T-helper 2 cell treated with Interferon-gamma antibody and Interleukin-4, amounts not matched to agents 5 μg/mL and 100 μg/mL, for 36 hours (primary cell): ENCODE measurements at regions not wholly inside any gene's neighbourhood (a gene's known extent, or its start where the extent isn't known, plus 50 kb on each side); places are given as distances from the start of the nearest gene placed in this dataset.
A peak's percentile ranks its signal among the peaks of the same experiment; 100 is the strongest.

Experiments used
- DNase-seq: peaks from one replicate; pipeline ENCODE4 v3.0.0; 2021; ENCODE audit warnings: low spot score
- H3K27ac Mint-ChIP-seq: one replicate; pipeline ENCODE4 v1.8.0; 2021; ENCODE audit warnings: mild to moderate bottlenecking, mixed read lengths
- H3K27me3 Mint-ChIP-seq: one replicate; pipeline ENCODE4 v1.8.0; 2021; ENCODE audit warnings: low read depth, mixed read lengths
- H3K36me3 Mint-ChIP-seq: one replicate; pipeline ENCODE4 v1.8.0; 2021; ENCODE audit warnings: low read depth, mixed read lengths
- H3K4me1 Mint-ChIP-seq: one replicate; pipeline ENCODE4 v1.8.0; 2021; ENCODE audit warnings: low read depth, mixed read lengths
- H3K4me3 Mint-ChIP-seq: one replicate; pipeline ENCODE4 v1.8.0; 2022; ENCODE audit warnings: mild to moderate bottlenecking, moderate library complexity, mixed read lengths
- H3K9me3 Mint-ChIP-seq: one replicate; pipeline ENCODE4 v1.8.0; 2021; ENCODE audit warnings: mixed read lengths

DNA sequence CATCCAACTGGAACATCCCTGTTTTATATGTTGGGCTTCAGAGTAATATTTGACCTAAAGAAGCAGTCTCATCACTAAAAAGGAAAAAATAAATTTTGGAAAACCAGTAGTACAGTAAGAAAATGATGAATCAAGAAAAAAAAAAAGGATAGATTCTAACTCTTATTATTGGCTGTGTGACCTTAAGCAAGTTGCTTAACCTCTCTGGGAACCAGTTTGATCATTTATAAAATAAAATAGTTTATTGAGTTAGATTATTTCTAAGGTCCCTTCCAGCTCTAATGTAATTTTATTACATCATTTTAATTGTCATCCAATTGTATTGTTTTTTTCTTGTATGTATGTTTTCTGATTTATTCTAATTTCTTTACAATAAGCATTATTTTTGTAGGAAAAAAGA is 127.0 kb downstream of the PRELID2 start:
- H3K4me3 Mint-ChIP-seq = no peak overlapping the region
- no peak overlapping the region for H3K27ac Mint-ChIP-seq
- H3K27me3 Mint-ChIP-seq = no peaks in the 10 kb centered on the region

GRCh38 chr5:145704724-145705123 is 130.4 kb downstream of the PRELID2 start:
- H3K4me3 Mint-ChIP-seq = no peak overlapping the region
- H3K36me3 Mint-ChIP-seq = no peaks in the 10 kb centered on the region
- no peak overlapping the region for H3K27ac Mint-ChIP-seq
- DNase-seq = no peak
- no peaks in the 10 kb centered on the region for H3K4me1 Mint-ChIP-seq
- no peaks in the 10 kb centered on the region for H3K9me3 Mint-ChIP-seq
- no peaks in the 10 kb centered on the region for H3K27me3 Mint-ChIP-seq

More for the DNA sequence above, 127.0 kb downstream of the PRELID2 start:
- Mint-ChIP-seq H3K36me3 (no peaks in the 10 kb centered on the region), H3K4me1 (no peaks in the 10 kb centered on the region), H3K9me3 (no peaks in the 10 kb centered on the region)
- no peak for DNase-seq

DNA sequence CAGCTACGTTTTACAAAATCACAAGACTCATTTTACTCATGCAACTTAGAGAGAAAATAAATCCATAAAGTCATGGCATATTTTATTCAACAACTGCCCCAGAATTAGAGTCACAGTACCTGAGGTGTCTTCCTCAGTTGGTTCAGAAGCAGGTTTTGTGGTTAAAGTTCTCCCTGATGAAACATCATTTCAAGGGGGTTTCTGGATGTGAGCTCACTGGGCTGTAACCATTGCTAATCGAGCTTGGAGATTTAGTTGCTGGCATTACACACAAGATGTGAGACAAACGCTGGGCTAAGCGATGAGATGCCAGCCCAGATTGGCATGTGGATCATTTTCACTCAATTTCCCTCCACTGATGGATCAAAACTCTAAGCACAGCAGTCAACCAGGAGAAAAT is 131.3 kb downstream of the PRELID2 start:
- DNase-seq = no peak
- no peak overlapping the region for H3K4me3 Mint-ChIP-seq
- no peaks in the 10 kb centered on the region for H3K36me3 Mint-ChIP-seq
- no peaks in the 10 kb centered on the region for H3K4me1 Mint-ChIP-seq
- H3K9me3 Mint-ChIP-seq = no peaks in the 10 kb centered on the region
- no peaks in the 10 kb centered on the region for H3K27me3 Mint-ChIP-seq
- H3K27ac Mint-ChIP-seq = no peak overlapping the region

DNA sequence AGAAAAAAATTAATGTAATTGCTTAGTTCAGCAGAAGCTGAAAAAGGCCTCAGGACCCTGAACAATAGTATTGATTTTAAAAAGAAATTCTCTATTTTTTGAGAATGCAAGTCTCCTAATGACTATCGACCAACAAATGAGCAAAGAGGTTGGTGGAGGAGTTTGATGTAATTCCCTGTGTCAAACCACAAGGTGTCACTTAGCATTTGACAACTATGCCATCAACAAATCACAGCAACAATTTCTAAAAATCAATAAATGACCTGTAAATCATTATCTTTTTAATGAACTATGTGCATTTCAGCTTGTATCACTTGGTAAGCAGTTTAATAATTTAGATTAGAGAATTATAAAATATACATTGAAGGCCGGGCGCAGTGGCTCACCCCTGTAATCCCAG is 133.7 kb downstream of the PRELID2 start:
- no peaks in the 10 kb centered on the region for H3K27me3 Mint-ChIP-seq
- no peak overlapping the region for H3K4me3 Mint-ChIP-seq
- no peaks in the 10 kb centered on the region for H3K36me3 Mint-ChIP-seq
- no peak overlapping the region for H3K27ac Mint-ChIP-seq
- H3K9me3 Mint-ChIP-seq = no peaks in the 10 kb centered on the region
- DNase-seq = no peak
- no peaks in the 10 kb centered on the region for H3K4me1 Mint-ChIP-seq

DNA sequence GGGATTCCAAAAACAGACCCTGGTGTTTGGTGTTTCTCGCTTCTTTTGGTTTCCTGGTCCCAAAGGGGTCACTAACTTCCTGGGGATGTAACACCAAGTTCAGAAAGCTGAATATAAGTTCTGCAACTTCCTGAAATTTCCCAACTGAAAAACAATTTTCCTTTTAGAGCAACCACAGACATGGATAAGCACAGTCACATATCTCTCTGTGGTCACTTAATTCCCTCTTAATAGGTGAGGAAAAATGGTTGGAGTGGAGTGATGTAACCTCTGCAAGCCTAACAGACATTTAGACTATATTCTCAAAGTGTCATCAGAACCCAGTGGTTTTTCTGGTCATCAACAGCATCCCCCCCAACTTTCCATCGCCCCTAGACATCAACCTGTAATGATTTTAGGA is 135.3 kb downstream of the PRELID2 start:
- no peaks in the 10 kb centered on the region for H3K9me3 Mint-ChIP-seq
- no peak for DNase-seq
- no peak overlapping the region for H3K27ac Mint-ChIP-seq
- H3K27me3 Mint-ChIP-seq = no peaks in the 10 kb centered on the region
- H3K36me3 Mint-ChIP-seq = no peaks in the 10 kb centered on the region
- H3K4me3 Mint-ChIP-seq = no peak overlapping the region
- no peaks in the 10 kb centered on the region for H3K4me1 Mint-ChIP-seq

- no peak for DNase-seq
- no peaks in the 10 kb centered on the region for H3K27me3 Mint-ChIP-seq
Observed at GRCh38 chr5:145697251-145697990, 137.7 kb downstream of the PRELID2 start.

DNA sequence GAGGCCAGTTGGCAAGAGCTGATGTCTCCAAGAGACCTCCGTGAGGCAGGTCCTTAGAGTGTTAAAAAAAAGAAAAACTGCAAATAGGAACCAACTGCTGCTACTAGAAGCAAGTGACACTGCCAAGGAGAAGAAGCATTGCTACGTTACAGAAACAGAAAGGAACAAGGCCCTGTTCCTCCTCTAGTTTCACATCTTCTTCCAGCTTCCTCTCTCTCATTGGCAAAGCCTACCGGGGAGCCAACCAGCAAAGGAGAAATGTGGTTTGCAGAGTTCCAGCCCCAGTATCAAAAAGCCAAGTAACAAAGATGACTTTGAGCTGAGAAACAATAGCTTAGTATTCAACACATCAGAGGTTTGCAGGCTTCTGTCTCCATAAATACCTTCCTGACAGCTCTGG is 145.9 kb downstream of the PRELID2 start:
- H3K36me3 Mint-ChIP-seq = no peaks in the 10 kb centered on the region
- no peak for DNase-seq
- H3K9me3 Mint-ChIP-seq = no peaks in the 10 kb centered on the region
- H3K4me1 Mint-ChIP-seq = no peaks in the 10 kb centered on the region
- no peak overlapping the region for H3K4me3 Mint-ChIP-seq
- no peak overlapping the region for H3K27ac Mint-ChIP-seq
- H3K27me3 Mint-ChIP-seq = no peaks in the 10 kb centered on the region

More at GRCh38 chr5:145697251-145697990, 137.7 kb downstream of the PRELID2 start:
- no peaks in the 10 kb centered on the region for H3K4me1 Mint-ChIP-seq
- no peaks in the 10 kb centered on the region for H3K36me3 Mint-ChIP-seq
- no peak overlapping the region for H3K27ac Mint-ChIP-seq
- H3K9me3 Mint-ChIP-seq = no peaks in the 10 kb centered on the region
- no peak overlapping the region for H3K4me3 Mint-ChIP-seq

DNA sequence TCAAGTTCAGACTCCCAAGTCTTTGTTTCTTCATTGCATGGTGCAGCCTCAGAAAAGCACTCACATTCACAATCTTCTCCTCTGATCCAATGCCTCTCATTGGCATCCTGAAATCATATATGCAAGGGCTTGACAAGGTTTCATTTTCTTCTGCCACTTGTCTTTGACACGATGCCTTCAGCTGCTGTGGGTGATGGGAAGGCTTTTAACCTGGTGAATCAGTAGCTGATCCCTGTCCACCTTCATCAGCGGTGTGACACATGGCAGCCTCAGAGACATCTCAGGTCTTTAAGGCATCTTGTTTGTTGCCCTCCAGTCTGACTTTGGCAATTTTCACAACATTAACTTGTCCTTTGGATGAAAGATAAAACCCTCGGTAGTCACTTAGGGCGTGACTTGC is 147.2 kb downstream of the PRELID2 start:
- no peak overlapping the region for H3K27ac Mint-ChIP-seq
- H3K4me1 Mint-ChIP-seq = no peaks in the 10 kb centered on the region
- no peak for DNase-seq
- H3K27me3 Mint-ChIP-seq = no peaks in the 10 kb centered on the region
- no peak overlapping the region for H3K4me3 Mint-ChIP-seq
- no peaks in the 10 kb centered on the region for H3K36me3 Mint-ChIP-seq
- H3K9me3 Mint-ChIP-seq = no peaks in the 10 kb centered on the region

GRCh38 chr5:145685417-145685816 is 149.7 kb downstream of the PRELID2 start:
- no peak for DNase-seq
- Mint-ChIP-seq H3K4me1 (no peaks in the 10 kb centered on the region), H3K4me3 (no peak overlapping the region), H3K9me3 (no peaks in the 10 kb centered on the region), H3K36me3 (no peaks in the 10 kb centered on the region), H3K27me3 (no peaks in the 10 kb centered on the region), H3K27ac (no peak overlapping the region)

DNA sequence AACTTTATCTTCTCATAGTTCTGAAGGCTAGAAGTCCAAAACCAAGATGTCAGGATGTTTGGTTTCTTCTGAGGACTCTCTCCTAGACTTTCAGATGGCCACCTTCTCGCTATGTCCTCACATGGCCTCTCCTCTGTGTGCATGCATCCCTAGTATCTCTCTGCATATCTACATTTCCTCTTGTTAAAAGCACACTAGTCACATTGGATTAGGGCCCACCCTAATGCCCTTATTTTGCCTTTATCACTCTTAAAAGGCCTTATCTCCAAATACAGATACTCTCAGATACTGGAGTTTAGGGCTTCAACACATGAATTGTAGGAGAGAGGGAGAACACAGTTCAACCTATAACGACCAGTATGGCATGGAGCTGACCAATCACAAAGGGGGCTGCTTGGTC is 151.7 kb downstream of the PRELID2 start:
- DNase-seq = no peak
- Mint-ChIP-seq H3K9me3 (no peaks in the 10 kb centered on the region), H3K27ac (no peak overlapping the region), H3K27me3 (no peaks in the 10 kb centered on the region), H3K4me3 (no peak overlapping the region), H3K36me3 (no peaks in the 10 kb centered on the region), H3K4me1 (no peaks in the 10 kb centered on the region)

DNA sequence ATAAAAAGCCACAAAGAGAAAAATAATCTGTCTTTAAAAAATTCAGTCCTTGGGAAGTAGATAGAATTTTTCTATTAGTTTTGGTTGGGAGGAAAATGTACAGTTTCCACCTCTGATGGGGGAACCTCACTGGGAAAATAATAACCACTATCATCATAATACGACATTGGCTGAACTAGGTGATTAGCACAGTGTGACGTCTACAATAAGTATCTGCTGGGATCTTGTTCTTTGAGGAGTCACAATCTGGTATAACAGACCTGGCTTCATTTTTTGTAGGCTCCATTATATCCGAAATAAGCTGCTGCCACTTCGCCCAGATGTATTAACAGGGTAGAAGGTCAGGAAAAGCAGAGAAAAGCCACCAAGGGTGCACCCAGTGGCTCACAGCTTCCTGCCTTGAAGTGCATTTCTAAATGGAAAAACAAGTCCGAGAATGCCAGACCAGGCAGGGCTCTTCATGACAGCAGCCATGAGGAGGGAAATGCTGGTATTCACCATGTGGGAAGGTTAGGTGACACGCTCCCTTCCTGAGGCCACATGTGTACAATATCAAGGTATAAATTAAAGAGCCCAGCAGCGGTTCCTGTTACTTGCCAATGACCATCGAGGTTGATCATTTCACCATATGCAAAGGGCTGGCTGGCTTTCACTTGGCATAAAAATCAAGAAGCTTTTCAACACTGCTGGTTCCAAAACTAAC is 152.8 kb downstream of the PRELID2 start:
- no peaks in the 10 kb centered on the region for H3K27me3 Mint-ChIP-seq
- no peaks in the 10 kb centered on the region for H3K36me3 Mint-ChIP-seq
- DNase-seq = no peak
- no peak overlapping the region for H3K4me3 Mint-ChIP-seq
- H3K9me3 Mint-ChIP-seq = no peaks in the 10 kb centered on the region
- H3K4me1 Mint-ChIP-seq = no peaks in the 10 kb centered on the region
- no peak overlapping the region for H3K27ac Mint-ChIP-seq

DNA sequence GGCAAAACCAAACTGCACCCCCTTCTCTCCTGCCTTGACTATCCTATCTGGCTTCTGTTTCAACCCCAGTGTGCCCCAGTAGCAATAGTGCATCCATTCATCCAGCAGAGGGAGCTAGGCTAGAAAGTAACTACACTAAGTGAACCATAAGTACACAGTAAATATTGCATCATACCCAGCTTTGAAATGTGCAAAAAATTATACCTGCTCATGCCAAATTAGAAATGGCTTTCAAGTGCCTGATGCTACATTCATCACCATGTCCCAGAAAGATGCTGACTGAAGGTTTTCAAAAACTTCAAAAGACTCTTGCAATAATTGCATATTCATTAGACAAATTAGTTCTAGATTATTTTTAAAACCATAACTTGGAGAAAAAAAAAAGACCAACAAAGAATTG is 153.5 kb downstream of the PRELID2 start:
- Mint-ChIP-seq H3K4me1 (no peaks in the 10 kb centered on the region), H3K36me3 (no peaks in the 10 kb centered on the region), H3K9me3 (no peaks in the 10 kb centered on the region), H3K27ac (no peak overlapping the region), H3K27me3 (no peaks in the 10 kb centered on the region), H3K4me3 (no peak overlapping the region)
- peak; percentile 12 for DNase-seq

GRCh38 chr5:145681216-145681615 is 153.9 kb downstream of the PRELID2 start:
- DNase-seq = no peak
- Mint-ChIP-seq H3K4me1 (no peaks in the 10 kb centered on the region), H3K4me3 (no peak overlapping the region), H3K27me3 (no peaks in the 10 kb centered on the region), H3K36me3 (no peaks in the 10 kb centered on the region), H3K27ac (no peak overlapping the region), H3K9me3 (no peaks in the 10 kb centered on the region)

- H3K9me3 Mint-ChIP-seq = no peaks in the 10 kb centered on the region
- no peaks in the 10 kb centered on the region for H3K4me1 Mint-ChIP-seq
- H3K4me3 Mint-ChIP-seq = no peak overlapping the region
- H3K36me3 Mint-ChIP-seq = no peaks in the 10 kb centered on the region
- no peaks in the 10 kb centered on the region for H3K27me3 Mint-ChIP-seq
- no peak overlapping the region for H3K27ac Mint-ChIP-seq
- no peak for DNase-seq
Observed at GRCh38 chr5:145680767-145681166, 154.4 kb downstream of the PRELID2 start.

GRCh38 chr5:145680169-145680568 is 155.0 kb downstream of the PRELID2 start:
- Mint-ChIP-seq H3K4me1 (no peaks in the 10 kb centered on the region), H3K9me3 (no peaks in the 10 kb centered on the region), H3K36me3 (no peaks in the 10 kb centered on the region), H3K27me3 (no peaks in the 10 kb centered on the region), H3K27ac (no peak overlapping the region), H3K4me3 (no peak overlapping the region)
- no peak for DNase-seq
